ENCODE measurements at regions not wholly inside any gene's neighbourhood (a gene's known extent, or its start where the extent isn't known, plus 50 kb on each side); places are given as distances from the start of the nearest gene placed in this dataset.

DNA sequence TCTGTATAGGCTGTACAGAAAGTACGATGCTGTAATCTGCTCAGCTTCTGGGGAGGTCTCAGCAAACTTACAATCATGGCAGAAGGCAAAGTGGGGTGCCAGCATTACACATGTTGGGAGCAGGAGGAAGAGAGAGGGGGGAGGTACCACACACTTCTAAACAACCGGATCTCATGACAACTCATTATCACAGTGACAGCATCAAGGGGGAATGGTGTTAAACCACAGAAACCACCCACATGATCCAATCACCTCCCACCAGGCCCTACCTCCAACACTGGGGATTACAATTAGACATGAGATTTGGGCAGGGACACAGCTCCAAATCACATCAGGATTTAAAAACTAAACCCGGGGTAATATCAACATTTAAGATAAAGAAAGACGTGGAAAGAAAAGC is 468.8 kb upstream of the AUTS2 start:
- DNase-seq, result no peak

GRCh38 chr7:69129951-69130350 is 468.3 kb upstream of the AUTS2 start:
- DNase-seq, result no peak

DNA sequence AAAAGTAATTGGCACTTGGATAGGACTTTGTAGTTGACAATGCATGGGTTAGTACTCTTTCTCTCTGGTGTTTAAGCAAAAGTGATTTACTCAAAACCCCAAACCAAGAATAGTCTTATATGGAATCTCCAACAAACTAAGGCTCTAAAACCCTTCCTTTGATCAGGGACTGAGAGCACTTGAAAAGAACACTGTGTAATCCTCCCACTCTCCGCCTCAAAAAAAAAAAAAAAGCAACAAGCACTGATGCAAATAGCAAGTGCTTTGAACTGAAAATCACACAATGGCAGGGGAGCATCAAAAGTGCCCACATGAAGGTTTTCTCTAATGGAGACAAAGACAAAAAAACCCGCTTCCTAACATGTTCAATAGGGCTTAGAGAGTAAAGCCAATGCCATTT is 467.9 kb upstream of the AUTS2 start:
- DNase-seq, result no peak

DNA sequence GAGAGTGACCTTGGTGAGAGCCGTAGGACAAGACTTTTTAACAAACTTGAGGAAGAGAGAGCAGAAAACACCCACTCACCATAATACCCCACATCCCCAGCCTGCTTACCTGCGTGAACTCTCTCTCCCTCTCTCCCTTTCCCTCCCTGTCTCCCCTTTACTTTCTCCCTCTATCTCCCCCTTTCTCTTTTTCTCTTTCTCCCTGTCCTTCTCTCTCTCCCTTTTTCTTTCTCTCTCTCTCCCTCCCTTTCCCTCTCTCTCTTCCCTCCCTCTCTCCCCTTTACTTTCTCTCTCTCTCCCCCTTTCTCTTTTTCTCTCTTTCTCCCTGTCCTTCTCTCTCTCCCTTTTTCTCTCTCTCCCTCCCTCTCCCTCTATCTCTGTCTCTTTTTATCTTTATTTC is 464.0 kb upstream of the AUTS2 start:
- no peak for DNase-seq

DNA sequence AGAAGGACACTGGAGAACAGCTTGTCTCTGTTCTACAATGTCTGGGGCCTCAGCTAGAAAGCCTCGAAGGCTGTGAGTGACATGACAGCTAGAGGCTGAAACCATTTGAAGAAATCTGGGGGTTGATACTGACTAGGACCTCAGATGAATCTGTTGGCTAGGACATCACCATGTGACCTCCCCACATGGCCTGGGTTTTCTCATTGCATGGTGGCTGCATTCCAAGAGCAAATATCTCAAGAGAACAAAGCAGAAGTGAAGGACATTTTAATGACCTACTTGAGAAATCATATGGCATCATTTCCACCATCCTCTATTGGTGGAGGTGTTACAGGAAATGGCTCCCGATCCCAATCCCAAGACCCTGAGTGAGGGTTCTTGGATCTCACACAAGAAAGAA is 450.6 kb upstream of the AUTS2 start:
- DNase-seq, result no peak

DNA sequence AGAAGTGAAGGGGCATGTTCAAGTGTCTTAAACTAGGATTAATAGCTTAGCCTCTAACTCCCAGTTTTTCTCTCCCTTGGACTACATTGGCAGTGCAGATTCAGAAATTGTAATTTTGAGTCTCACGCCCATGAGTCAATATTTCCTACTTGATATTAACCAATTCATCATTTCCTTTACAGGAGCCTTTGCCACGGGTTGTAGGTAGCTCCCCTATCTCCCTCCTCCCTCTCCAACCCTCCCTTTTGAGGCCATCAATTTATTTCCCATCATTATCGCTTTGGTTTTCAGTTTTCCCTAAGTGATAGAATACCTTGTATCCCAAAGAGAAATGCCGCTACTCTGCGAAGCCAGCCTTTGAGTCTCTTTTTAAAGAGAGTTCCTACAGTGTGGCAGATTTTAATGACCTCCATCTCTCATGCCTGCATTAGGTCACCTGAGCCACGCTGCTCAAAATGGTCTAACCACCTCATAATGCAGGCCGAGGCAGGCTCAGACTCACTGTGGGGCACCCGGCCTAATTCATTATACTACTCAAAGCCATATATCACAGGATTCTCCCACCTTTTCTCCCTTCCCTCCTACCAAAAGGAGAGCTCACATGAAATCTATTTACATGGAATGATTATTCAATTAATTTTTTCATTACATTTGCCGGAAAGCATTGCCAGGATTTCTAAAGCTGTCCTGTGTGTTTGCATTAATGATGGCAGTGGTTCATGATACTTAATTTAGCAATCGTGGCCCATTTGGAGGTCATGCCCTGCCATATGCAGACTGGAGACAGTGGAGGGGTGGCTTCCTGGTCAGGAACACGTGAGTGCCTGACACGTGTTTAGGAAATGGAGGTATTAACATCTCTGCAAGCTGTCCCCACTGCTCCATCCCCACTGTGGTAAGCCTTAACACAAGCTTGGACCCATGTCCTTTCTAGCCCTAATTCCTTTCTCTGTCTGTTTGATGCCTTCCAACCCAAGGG is 448.2 kb upstream of the AUTS2 start:
- no peak for DNase-seq

- no peak for DNase-seq
These were observed 435.9 kb upstream of the AUTS2 start for GRCh38 chr7:69162326-69162725.

DNA sequence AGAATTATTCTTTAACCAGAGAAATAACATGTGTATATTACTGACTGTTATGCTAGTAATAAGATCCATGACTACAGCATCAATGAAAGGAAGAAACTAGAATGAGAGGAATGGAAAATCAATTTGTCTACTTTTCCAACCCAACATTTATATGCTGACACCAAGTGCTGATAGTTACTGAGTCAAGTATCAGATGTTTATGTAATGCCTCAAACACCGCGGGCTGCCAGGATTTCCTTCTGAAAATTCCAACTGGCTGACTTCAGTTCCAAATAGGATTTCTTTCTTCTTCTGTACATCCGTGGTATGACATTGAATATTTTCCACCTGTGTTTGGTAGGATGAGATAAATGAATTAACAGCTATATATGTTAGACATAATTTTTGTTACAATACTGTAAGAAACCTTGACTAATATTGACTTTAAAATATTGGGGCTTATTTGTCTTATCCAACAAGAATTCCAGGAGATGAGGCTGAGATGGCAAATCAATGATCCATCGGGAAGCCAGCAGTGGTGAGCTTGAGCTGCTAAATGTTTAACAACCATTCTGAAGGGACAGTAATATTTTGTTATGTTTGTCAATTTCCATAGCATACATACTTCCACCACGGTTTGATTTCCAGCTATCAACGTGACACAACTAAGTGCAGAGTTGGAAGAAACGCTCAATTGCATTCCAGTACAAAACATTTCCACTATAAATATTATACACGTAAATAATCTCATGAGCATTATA is 435.2 kb upstream of the AUTS2 start:
- no peak for DNase-seq

DNA sequence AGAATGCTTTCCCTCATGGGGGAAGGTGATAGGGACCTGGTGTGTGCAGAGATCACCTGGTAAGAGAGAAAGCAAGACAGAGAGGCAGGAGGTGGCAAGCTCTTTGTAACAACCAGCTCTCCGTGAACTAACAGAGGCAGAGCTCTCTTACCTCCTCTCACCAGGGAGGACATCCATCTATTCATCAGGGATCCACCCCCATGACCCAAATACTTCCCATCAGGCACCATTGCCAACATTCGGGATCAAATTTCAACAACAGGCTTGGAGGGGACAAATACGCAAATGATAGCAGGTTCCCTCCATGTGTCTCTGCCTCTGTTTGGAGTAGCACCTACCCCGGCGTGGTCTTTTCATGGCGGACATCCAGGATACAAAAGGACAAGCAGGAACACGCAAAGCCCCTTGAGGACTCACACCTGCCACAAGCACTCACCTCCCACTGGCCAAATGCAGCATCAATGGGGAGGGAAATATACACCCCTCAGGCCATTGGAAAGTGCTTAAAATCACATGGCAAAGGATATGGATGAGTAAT is 431.2 kb upstream of the AUTS2 start:
- DNase-seq, result no peak

- DNase-seq, result no peak
These were observed 428.9 kb upstream of the AUTS2 start for GRCh38 chr7:69169386-69169785.

DNA sequence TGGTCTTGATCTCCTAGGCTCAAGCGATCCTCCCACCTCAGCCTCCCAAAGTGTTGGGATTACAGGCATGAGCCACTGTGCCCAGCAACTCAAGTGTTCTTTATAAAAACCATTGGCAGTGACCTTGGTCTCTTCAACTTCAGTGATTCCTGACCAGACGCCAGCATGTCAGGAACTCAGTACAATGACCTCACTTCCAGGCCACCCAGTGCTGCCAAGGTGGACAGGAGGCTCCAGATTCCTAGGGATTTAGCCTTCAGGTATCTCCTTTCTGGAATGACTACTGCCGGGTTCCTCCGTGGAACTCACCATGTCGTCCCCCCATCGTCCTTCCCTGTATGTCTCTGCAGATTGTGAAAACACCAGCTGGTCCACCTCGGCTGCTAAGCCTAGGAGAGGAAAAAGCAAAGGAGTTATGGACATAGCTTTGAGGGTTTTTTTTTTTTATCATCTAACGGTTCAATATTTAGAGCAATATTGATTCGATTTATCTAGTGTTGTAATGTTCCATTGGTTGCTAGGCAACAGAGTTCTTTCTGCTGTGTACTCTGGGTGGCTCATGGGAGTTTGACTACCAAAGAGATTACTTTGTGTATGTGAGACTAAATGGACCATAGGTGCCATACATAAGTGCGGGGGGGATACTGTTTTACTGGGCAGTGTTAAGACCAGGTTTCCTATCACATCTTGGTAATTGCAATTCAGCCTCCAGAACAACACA is 425.8 kb upstream of the AUTS2 start:
- no peak for DNase-seq

GRCh38 chr7:69173341-69173740 is 424.9 kb upstream of the AUTS2 start:
- DNase-seq, result no peak

DNA sequence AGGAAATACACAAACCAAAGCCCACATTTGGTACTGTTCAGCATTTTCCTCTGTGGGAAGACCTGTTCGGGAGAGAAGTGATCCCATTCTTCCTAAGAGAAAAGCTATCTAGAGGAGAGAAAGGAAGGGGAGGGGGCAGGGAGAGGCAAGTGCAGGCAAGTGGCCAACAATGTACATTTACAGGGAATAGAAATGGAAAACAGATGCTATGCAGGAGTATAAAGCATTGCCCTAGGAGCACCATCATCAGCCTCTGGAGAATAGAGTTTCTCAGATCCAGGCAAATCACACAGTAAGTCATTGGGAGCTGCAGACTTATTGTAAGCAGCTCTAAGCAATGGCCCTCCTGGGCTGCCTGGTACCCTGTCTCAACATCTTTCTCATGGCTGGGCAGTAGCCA is 424.4 kb upstream of the AUTS2 start:
- DNase-seq, result no peak

DNA sequence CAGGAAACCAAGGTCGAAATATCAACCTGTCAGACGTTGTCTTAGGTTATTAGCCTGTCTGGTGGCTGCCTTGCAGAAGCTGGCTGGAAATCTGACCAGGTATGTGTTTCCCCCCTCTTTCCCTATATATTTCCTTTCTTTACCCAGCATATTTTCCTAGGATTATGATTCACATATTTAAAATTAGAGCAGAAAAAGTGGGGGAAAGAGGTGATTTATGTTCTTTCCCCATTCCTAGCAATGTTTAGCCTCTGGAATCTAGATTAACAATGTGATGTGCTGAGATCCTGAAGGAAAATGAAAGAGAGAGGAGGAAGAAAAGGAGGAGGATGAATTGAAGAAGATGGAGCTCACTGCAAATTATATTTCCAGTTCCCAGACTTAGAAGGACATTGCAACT is 421.4 kb upstream of the AUTS2 start:
- DNase-seq, result no peak

DNA sequence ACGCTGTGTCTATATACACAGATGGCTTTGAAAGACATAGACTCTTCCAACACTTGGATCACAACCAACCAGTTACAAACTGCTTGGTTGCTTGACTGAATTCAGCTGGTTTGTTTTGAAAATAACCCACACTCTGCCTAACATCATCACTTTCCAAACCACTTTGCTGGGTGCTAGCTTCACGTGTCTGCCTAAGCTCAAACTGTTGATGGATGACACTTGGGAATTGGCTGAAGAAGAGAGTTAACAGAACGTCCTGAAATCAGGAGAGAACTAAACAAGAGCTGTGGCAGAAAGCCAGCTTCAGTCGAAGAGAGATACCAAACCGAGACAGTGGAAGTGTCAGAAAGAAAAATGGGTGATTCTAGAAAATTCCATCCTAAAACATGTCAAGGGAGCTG is 420.8 kb upstream of the AUTS2 start:
- no peak for DNase-seq

DNA sequence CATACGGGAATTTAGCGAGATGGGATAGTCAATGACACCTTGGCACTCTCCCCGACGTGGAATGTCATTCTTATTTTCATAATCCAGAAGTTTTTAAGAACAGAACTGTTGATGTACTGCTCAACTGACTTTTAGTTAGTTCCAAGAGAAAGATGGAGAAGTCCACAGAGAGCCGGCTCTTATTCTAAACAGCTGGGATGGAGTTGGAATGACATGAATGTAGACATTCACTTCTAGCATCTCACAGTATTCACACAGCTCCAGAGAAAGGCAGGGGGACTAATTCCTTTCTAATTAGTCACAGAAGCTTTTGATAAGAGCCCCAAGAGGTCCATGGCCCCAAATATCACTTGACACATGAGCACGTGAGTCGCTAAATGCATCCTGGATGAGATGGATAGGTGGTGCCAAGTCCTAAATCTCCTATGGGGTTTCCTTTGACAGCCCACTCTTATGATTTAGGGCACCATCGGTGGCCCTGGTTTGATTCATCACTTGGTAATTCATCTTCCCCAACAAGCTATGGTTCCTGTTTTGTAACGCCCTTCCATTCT is 420.3 kb upstream of the AUTS2 start:
- DNase-seq, result no peak

DNA sequence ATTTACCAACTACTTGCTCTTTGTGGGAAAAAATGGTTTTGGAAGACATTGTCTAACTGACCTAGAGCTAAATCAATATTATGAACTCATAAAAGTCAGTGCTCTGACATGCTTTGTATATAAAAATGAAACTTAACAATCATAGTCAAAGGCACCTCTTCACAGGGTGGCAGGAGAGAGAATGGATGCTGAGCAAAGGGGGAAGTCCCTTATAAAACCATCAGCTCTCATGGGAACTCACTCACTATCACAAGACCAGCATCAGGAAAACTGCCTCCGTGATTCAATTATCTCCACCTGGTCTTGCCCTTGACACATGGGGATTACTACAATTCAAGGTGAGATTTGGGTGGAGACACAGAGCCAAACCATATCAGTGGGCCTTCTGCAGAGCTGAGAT is 417.6 kb upstream of the AUTS2 start:
- no peak for DNase-seq

DNA sequence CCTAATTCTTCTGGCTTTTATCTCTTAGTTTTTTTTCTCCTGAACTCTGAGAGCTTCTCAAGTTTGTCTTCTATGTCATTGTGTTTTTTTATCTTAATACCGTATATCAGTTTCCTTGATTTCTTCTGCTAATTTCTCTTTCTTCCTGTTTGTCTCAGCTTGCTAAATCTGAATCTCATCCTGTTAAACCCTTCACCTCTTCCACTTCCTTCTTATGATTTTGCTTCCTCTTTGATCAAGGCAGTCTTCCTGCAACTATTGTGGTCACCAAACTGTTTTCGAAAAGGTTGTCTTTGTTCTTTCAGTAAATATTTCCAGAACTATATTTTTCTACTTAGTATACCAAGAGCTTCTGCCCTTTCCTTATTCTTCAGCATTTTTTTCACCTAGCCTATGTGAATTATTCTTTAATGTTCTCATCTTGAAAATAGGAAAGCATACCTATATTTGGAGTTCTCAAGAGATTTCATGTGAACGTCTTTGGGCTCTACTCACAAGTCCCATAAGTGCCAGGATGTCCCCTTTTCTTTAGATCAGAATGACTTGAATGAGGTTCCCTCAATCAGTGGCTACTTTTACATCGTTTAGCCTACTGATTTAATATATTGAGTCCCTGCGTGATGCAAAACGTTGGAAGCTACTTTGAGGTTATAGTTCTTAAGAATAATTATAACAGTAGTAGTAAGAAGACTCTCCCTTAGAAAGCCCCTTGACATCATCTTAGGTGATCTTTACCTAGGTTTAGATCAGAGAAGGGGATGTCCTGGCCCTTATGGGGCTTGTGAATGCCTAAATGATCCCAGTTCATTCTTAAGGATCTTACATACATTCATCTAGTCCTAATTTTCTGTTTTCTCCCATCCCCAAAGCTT is 415.4 kb upstream of the AUTS2 start:
- no peak for DNase-seq

- no peak for DNase-seq
These were observed 413.9 kb upstream of the AUTS2 start for GRCh38 chr7:69184339-69184738.

DNA sequence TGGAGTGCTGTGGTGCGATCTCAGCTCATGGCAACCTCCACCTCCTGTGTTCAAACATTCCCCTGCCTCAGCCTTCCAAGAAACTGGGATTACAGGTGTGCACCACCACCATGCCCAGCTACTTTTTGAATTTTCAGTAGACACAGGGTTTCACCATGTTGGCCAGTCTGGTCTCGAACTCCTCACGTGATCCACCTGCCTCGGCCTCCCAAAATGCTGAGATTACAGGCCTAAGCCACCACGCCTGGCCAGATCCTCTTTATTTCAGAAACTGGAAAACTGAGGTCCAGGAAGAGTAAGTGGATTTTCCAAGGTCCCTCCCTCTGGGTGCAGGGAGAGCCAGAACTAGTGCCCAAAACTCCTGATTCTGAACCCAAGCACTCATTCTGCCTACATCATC is 413.1 kb upstream of the AUTS2 start:
- DNase-seq, result no peak

- no peak for DNase-seq
These were observed 411.3 kb upstream of the AUTS2 start for GRCh38 chr7:69186974-69187373.

DNA sequence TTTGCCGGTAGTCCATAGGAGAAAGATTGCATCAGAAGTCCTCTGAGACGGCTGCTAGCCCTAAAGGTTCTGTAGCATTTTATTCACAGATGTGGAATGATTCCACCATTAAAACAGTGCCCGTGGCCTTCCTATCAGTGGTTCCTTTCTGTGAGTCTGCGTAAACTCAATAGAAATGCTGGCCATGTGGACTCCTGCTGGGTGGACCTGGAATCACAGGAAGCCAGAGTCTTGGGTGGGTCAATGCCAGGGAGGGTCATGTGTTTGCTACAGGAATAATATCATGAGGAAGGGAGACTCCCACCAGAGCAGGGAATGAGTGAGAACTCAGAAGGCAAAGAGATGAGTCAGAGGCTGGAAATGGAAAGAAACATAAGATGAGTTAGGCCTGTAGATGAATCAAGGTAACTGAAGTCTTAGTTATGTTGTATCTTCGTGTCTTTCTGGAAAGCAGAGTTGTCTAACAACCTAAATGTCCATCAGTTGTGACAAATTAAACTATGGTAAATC is 410.4 kb upstream of the AUTS2 start:
- DNase-seq, result no peak

Data from effector CD4-positive, alpha-beta T cell (primary cell).